KG1 (cell line): ENCODE measurements at regions not wholly inside any gene's neighbourhood (a gene's known extent, or its start where the extent isn't known, plus 50 kb on each side); places are given as distances from the start of the nearest gene placed in this dataset.

Experiments
- DNase-seq: peaks from one replicate; lab custom pipeline; 2025; lab: John Stamatoyannopoulos, UW

DNA sequence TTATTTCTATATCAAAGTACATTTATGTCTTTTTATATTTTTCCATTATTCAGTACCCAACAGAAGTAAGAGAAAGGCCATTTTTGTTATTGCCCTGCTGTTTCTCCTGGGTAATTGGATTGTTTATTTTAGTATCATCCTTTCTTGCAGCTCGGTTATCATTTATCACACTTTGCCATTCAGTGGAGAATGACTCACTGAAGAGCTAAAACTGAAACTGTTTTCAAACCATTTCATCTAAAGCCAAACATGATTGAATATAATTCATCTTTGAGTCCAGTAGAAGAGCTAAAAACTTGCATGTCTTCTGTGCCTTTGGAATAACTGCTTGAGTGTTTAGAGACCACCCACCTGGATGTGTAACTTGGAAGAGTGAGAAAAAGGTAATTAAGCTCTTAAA, 139.5 kb upstream of the PRDM9 start:
- no peak for DNase-seq

DNA sequence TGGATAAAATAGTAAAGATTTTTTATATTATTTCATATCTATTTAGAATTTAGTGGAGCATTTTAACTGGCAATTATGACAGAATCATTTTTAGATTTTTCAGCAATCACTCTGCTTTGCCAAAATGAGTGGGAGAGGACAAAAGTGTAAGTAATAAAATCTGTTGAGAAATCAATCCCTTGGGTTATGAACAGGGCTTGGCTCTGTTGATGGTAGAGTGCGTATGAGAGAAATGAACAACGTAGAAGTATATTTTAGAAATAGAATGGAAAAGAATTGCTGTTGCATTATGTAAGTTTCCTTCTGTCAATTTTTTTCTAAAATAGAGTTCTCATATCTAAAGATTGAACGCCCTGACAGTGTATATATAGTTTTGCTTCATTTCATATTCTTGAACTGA, 154.1 kb upstream of the PRDM9 start:
- DNase-seq = no peak

DNA sequence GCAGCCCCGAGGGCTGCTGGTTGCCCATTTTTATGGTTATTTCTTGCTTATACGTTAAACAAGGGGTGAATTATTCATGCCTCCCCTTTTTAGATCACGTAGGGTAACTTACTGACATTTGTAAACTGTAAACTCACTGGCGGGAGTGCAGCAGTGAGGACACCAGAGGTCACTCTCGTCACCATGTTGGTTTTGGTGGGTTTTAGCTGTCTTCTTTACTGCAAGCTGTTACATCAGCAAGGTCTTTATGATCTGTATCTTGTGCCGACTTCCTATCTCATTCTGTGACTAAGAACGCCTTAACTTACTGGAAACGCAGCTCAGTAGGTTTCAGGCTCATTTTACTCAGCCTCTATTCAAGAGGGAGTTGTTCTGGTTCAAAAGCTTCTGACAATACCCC, 155.0 kb upstream of the PRDM9 start:
- no peak for DNase-seq

DNA sequence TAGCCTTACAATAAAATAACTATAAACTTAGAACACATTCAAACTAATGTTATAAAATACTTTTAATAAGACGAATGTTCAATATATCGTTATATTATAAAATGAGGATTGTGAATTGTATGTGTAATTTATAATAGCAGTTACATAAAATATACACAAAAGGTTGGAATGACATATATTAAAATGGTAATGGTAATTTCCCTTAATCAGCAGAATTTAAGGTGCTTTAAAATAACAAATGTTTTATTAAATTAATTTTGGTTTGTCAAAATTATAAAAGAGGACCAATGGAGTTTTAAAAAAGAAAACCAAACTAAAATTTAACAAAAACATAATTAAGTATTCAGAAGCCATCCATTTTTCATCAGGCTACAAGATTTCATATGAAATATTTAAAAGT, 164.3 kb upstream of the PRDM9 start:
- DNase-seq = no peak

DNA sequence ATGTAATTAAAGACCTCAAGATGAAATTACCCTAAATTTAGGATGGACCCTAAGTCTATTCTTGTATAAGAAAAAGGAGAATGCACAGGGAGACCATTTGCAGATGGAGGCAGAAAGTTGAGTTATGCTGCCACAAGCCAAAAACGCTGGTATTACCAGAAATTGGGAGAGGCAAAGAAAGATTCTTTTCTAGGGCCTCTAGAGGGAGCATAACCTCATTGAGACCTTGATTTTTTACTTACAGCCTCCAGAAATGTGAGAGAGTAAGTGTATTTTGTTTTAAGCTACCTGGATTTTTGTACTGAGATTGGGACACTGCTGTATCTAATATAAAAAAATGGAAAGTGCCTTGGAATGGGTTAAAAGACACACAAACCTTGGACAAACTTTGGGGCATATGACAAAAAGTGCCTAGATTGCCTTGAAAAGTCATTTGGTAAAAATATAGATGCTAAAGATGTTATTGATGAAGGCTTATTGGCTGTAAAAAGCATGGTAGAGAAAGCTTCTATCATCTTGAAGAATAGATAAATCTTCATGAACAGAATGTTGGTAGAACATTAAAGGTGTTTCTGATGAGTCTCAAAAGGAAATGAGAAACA, 174.7 kb upstream of the PRDM9 start:
- DNase-seq = no peak

DNA sequence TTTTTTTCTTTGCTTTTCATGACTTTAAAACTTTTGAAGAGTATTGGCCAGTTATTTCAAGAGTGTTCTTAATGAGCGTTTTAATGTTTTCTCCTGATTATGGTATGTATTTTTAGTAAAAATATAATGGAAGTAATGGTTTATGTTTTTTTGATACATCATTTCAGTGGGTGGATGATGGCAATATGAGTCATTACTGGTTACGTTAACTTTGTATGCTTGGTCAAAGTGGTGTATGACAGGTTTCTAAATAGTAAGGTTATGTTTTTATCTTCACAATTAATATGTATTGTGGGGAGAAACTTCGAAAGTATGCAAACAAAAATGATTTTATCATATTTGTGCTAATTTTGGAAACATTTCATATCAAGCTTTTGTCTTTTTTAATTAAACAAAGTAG, 176.7 kb upstream of the PRDM9 start:
- no peak for DNase-seq

DNA sequence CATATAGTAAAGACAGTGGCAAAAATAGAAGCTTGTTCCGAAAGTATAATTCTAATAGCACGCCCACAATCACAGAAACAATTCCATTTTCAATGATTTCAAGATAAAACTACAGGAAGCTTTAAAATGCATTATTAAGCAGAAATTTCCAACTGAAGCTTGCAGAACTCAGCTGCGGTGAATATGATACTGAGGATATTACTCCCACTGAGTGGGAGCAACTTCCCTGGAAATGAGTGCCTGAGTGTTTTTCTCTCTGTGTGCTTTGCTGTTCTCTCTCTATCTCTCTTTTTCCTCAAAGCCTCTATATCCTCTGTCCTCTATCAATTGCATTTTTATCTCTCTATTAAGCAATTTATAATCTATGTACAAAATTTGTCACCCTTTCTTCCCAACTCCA, 187.5 kb upstream of the PRDM9 start:
- no peak for DNase-seq

DNA sequence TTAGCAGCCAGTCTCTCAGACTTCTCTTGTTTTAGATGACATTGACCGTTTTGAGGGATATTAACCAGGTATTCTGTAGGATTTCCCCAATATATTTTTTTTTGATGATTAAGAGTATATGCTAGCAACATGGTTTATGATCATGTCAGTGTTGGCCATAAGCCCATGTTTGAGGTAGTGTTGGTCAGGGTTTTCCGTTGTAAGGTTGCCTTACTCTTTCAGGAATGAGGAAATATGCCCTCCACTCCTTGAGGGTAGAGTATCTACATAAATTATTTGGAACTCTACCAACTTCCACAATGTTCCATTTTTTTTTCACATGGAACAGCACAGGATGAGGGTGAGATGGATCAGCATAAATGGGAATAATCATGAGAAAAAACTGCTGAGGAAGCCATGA, 188.4 kb upstream of the PRDM9 start:
- no peak for DNase-seq

DNA sequence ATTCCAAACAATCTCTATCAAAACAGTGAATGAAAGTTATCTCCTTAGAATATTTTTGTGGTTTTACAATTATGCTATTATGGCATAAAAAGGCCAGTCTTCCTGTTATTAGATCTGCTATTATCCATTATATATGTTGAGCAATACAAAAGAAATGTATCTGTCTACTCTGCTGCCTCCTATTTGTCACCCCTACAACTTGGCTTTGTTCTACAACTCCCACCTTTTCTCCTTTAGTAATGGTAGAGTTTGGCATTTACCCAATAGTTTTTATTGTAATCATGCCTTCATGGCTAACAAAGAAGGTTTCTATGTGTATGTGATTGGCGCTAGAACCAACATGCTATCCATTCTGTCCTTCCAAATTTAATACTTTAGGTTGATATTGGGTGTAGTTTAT, 189.2 kb upstream of the PRDM9 start:
- no peak for DNase-seq

DNA sequence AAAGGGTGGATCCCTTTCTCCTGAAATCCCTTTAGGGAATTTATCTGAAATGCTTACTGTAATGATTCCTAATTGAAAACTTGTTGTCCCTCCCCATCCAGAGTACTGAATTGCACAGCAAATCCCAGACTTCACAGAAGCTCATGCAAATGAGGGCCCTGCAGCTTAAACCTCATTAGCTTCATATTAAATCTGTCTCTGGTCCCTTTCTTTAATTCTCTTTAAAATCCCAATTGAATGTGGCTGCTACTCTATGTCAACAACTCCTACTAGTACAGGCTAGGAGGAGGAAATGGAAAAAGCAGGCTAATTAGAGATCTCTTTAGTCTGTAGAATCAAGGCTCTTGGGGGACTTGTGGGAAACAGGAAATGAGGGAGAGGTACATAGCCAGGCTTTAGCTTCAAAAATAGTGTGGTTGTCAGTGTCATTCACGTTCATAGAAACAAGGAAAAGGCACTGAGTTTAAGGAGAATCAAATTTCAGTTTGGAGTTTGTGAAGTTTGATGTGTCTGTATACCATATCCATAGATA, 191.3 kb upstream of the PRDM9 start:
- no peak for DNase-seq

DNA sequence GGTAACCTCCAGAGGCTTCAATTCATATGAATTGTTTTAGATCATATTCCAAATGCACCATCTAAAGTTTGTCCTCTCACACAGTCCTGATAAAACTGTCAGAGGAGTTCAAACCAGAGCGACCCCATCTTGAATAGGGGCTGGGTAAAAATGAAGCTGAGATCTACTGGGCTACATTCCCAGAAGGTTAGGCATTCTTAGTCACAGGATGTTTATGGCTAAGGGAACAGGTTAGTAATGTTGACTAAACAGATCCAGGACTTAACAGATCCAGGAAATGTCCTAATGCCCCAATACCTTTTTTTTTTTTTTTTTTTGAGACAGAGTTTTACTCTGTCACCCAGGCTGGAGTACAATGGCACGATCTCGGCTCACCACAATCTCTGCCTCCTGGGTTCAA, 192.6 kb upstream of the PRDM9 start:
- DNase-seq = no peak

DNA sequence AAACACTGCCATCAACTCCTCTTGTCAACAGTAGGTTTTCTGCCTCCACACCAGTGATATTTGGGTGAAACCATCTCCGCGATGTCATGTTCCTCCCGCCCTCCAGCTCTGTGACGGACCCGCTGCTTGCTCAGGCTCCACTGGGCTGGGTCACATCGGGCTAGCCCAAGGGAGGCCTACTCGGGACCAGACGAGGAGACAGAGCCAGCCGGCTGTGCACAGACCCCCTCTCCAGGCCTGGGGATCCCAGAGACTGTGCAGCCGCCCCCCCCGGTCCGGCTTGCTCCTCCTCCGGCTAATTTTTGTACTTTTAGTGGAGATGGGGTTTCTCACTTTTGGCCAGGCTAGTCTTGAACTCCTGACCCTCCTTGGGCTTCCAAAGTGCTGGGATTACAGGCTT, 202.4 kb upstream of the PRDM9 start:
- no peak for DNase-seq

DNA sequence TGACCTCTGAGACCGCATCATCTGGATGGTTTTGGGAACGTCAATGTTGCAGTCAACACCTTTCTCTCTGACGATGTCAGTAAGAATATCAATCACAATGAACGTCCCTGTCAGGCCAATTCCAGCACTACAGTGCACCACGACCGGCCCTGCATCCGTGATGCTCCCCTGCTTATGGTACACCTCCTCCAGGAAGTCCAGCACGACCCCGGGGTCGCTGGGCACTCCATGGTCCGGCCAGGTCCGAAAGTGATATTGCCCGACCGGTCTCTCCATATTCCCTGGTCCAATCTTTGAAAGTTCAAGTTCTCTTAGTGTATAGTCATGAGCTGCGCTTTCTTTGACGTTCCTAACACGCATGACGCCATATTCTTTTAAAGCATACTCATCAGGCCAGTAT, 203.6 kb upstream of the PRDM9 start:
- DNase-seq = no peak

DNA sequence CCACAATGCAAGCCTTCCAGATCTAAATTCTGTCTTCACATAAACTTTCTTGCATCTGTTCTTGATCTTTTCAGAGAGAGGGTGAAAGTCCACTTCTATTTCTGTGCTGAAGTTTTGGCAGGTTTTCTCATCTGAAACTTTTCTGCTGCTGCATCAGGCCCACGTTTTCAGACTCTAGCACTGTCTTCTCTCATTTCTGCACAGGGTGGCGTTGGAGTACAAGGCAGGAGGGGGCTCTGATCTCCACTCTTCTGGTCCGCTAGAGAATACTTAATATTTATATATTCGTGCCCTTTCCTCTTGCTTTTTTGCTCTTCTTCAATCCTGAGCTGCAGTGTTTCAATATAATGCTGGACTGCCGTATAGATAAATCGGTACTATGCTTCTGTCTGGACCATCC, 204.0 kb upstream of the PRDM9 start:
- DNase-seq = no peak

DNA sequence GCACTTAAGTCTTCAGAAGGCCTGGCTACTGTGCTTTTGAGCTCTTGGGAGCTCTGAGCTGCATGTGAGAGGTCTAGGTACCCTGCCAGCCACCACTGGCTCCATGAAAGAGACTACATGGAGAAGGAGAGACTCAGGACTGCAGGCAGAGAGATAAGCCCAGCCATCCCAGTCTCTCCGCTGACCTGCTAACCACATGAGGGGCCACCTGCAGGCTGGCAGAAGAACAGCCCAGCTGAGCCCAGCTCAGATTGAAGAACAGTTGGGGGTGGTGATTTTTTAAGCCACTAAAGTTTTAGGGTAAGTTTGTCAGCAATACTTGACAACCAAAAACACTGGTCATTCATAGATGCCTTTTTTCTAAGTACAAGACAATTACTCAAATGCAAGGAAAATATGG, 205.0 kb upstream of the PRDM9 start:
- no peak for DNase-seq

DNA sequence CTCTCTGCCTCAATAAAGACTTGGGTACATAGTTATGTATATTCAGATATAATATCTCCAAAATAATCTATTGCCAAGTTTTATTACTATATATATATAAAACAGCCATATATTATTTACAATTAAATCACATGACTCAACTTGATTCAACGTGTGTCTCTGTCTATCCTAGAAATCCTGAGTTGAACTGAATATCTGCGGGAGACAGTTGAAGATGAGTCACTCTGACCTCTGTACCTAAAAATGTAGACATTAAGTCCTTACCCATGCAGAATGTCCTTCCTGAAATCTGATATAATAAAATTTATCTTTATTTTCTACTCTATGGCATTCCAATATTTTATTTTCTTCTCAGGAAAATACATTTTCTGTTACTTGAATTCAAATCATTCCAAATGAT, 218.2 kb upstream of the PRDM9 start:
- DNase-seq = no peak

DNA sequence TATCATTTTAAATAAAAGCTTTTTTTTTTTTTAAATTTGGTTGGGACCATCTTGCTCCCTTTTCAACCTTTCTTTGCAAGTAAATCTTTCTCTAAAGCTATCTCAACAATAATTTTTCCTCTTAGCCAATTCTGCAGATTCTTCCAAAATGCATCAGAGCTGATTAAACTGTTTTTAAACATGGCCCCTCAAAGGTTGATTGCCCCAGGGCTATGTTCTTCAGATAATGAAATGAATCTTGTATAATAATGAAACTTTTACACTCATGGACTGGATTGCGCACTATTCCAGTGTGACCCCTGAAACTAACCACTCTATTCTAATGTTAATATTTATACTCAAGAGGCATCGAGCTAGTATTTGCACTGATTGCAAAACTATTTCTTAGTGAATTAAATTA, 222.8 kb upstream of the PRDM9 start:
- DNase-seq = no peak

DNA sequence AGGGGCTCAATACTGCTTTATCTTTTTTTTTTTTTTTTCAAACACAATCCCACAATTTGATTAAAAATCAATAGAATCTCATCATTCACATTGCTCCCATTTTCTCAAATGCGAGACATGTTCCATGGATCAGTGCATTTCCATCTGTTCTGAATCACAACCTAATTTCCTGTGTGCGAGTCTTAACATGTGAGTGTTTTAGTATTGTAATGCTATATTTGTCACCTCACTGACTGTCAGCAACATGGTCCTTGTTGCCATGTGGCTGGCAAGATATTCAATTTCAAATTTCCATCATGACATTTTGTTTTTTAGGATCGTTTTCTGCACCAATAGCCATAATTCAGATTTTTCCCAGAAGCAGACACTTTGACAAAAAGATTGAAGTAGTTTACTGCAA, 233.2 kb upstream of the PRDM9 start:
- DNase-seq = no peak

DNA sequence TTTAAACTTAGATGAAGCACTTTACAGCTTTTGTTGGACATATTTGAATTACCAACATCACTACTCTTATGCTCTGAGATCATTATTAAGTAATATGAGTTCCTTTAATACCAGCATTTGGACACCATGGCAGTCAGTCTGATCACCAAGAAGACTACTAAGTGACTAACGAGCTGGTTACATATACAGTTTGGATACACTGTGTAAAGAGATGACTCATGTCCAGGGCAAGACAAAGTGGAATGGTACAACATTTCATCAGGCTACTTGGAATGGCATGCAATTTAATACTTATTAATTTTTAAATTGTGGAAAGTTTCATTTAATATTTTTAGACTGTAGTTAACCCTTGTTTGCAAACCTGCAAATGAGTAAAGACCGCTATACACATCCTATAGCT, 237.4 kb upstream of the PRDM9 start:
- DNase-seq = no peak

DNA sequence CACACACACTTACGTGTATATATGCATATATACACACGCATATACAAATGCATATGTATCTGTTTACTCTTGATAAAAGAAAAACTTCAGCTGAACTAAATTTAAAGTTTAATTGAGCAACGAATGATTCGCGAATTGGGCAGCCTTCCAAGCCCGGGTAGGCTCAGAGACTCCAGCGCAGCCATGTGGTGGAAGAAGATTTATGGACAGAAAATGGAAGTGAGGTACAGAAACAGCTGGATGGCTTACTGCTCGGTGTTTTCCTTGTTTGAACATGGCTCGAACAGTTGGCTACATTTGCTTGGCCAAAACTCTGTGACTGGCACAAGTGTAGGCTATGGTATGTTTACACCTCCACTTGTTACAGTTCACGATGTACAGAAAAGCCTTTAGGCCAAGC, 239.3 kb upstream of the PRDM9 start:
- no peak for DNase-seq

DNA sequence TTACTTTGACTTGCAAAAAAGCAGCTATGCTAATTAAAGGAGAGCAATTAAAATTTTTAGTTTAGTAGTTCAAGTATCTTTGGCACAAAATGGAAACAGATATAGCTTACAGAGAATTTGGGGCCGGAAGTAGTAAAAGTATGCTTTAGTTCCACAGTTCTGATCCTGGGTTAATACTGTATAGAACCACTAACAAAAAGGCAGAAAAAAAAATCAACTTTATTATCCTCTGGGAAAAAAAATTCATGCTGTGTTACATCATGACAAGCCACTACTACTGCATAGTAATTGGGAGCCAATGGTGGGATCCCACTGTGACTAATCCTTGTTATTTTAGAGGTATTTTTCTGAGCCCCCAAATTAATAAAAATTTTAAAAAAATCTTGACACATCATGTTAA, 246.8 kb upstream of the PRDM9 start:
- DNase-seq = no peak

DNA sequence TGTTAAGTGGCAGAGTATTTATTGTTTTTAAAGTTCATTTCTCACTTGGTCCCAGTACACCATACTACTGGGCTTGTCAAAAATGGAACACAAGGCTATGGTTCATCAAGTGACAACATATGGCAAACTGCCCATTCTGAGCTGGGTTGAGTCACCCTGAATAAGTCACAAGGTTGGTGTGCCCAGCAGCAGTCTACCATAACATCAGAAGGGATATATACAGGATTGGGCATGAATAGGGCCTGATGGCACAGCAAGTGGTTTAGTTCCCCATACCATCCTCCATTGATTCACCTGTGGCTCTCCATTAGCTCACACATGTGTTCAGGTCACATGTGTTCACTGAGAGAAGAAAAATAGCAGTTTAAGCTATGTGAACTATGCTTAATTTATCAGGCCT, 249.8 kb upstream of the PRDM9 start:
- no peak for DNase-seq

DNA sequence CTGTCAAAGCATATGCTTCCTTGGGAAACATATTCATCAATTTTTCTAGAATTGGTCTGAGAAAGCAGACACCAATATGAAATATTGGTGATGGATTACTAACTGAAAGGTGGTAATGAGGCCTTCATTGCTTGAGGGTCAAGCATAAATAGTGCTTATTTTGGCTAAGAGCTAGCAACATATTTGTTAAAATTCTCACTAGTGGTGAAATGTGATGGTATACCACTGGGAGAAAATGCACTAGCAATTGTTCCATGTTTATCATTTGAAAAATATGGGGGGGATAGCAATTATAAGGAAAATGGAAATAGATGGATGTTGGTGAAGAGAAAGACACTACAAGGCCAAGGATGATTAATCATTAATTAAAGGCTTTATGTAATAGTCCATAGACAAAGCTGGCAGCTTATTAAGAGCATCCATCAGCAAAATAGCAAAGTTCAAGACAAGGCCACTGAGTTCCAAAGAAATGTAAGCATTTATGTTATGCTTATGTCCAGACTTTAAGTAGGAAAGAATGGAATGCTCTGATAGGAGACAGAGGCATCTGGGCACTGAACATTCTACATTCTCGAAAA, 253.7 kb upstream of the PRDM9 start:
- no peak for DNase-seq

DNA sequence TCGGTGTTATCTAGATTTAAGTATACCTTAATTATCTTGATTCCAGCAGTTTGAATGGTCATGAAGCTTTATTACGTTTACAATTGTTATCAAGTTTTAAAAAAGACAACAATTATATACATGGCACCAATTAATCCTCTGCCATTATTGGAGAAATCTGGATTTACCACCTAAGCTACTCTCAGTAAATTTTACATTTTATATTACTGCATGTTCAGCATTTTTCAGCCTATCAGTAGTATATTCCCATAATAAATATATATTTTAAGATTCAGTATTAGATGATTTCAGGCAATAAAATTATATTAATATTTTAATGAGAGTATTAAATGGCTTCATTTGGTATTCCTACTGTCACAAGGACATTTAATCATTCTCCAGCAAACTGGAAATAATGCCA, 264.5 kb upstream of the PRDM9 start:
- DNase-seq = no peak
